Gastrocnemius medialis (tissue), 4 donors: ENCODE measurements at regions not wholly inside any gene's neighbourhood (a gene's known extent, or its start where the extent isn't known, plus 50 kb on each side); places are given as distances from the start of the nearest gene placed in this dataset.

Source experiments
- ATAC-seq, 2 donors: fragments of 150-250 bp; one replicate each; pipeline ENCODE4 v1.9.1; 2016
- DNase-seq, 2 donors: peaks; one replicate each; pipeline ENCODE4 v3.0.0-alpha.2; 2019
- H3K27ac ChIP-seq, 4 donors: fragments of 200-600 bp; sonication (generic); 1 replicate in 1 of 4; 2 replicates in 3 of 4; pipeline ENCODE4 v1.5.1; 2016 to 2018; ENCODE audit warnings: mild to moderate bottlenecking in 2 of 4, moderate library complexity in 1 of 4
- H3K27me3 ChIP-seq, 3 donors: fragments of 200-600 bp; sonication (generic) in 2 of 3; 1 replicate in 1 of 3; 2 replicates in 2 of 3; pipeline versions ENCODE4 v1.5.1 to v1.6.0; 2016 to 2019; ENCODE audit warnings: mild to moderate bottlenecking in 1 of 3, moderate library complexity in 1 of 3
- H3K36me3 ChIP-seq, 2 donors: fragments of 200-600 bp; sonication (generic) in 1 of 2; one replicate each; pipeline ENCODE4 v1.5.1; 2017 to 2018
- H3K4me1 ChIP-seq, 2 donors: fragments of 200-600 bp; sonication (generic) in 1 of 2; one replicate each; pipeline ENCODE4 v1.5.1; 2016 to 2017; ENCODE audit warnings: mild to moderate bottlenecking in 2 of 2
- H3K4me3 ChIP-seq, 4 donors: fragments of 200-600 bp; sonication (generic) in 3 of 4; 1 replicate in 1 of 4; 2 replicates in 3 of 4; pipeline ENCODE4 v1.5.1; 2016 to 2019; ENCODE audit warnings: mild to moderate bottlenecking in 2 of 4
- H3K9me3 ChIP-seq, 3 donors: fragments of 200-600 bp; sonication (generic) in 2 of 3; 1 replicate in 1 of 3; 2 replicates in 2 of 3; pipeline ENCODE4 v1.5.1; 2016 to 2019
- CTCF ChIP-seq, 5 experiments: fragments of 450-650 bp in 3 of 5; fragments of 200-600 bp in 2 of 5; sonication (generic) in 2 of 5; IDR thresholded peaks in 4 of 5; conservative IDR thresholded peaks in 1 of 5; 1 replicate in 4 of 5; 2 replicates in 1 of 5; pipeline ENCODE4 v1.5.1; 2016 to 2019; ENCODE audit warnings: antibody characterized with exemption in 5 of 5, mild to moderate bottlenecking in 3 of 5, moderate library complexity in 3 of 5
- POLR2A ChIP-seq, 2 donors: fragments of 450-650 bp; IDR thresholded peaks; one replicate each; pipeline ENCODE4 v1.6.1; 2017; ENCODE audit warnings: antibody characterized with exemption in 2 of 2, mild to moderate bottlenecking in 2 of 2, moderate library complexity in 2 of 2
- in situ Hi-C, 4 donors: fragments of 200-750 bp; cut with MboI; loops; one replicate each; pipeline versions ENCODE4 v1.15.0 to v1.8.0; 2017; ENCODE audit warnings: low sequenced_read_pairs in 4 of 4
- intact Hi-C: fragments of 100-400 bp; cut with DNase I; formaldehyde crosslinking; loops from one replicate; pipeline ENCODE4 v1.15.1; 2023; ENCODE audit warnings: low total_unique reads

GRCh38 chr20:55461519-55461918, 543.8 kb downstream of the CBLN4 start:
- in situ Hi-C loops: no loop called here
- TF ChIP-seq CTCF (IDR thresholded peaks at IDR 0.05 in 4 of 5, conservative IDR thresholded peaks at IDR 0.05 in 1 of 5): no peak
- no peak for TF ChIP-seq POLR2A (IDR thresholded peaks at IDR 0.05)
- no peaks in the 10 kb centered on the region for H3K36me3 ChIP-seq
- no peak overlapping the region for H3K27ac ChIP-seq
- ATAC-seq (no peak), DNase-seq (no peak)
- intact Hi-C loops: no loop called here
- H3K4me3 ChIP-seq: no peak overlapping the region
- no peaks in the 10 kb centered on the region for H3K27me3 ChIP-seq
- no peaks in the 10 kb centered on the region for H3K9me3 ChIP-seq
- H3K4me1 ChIP-seq: no peaks in the 10 kb centered on the region

DNA sequence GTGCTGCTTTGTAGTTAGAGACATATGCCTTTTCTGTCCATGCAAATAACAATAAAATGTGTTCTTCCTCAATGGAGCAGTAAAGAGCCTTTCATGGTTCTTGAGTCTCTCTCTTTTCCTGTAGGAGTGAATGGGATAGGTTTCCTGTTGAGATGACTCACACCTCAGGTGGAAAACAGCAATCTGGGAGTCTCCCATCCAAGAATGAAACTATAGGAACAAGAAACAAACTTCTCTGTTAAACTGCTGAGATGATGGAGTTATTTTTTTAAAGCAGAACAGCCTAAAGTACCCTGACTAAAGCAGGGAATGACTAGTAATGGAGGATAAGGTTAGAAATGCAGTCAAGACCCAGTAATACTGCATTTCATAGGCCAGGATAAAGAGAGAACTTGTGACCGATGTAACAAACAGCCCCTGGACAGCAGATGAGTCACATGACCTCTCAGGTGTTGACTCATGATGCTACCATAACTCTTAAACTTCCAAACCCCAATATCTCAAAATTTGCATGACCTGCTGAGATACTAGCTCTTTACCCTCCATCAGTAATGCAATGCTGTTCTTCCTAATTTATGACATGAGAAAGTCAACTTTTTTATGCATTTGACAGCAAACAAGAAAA, 548.9 kb downstream of the CBLN4 start:
- intact Hi-C loops: no loop called here
- DNase-seq: no peak
- in situ Hi-C loops: no loop called here
- no peak for ATAC-seq
- TF ChIP-seq CTCF (IDR thresholded peaks at IDR 0.05 in 4 of 5, conservative IDR thresholded peaks at IDR 0.05 in 1 of 5) (no peak), POLR2A (IDR thresholded peaks at IDR 0.05) (no peak)
- H3K9me3 ChIP-seq: no peaks in the 10 kb centered on the region
- no peaks in the 10 kb centered on the region for H3K4me1 ChIP-seq
- no peak overlapping the region for H3K4me3 ChIP-seq
- no peaks in the 10 kb centered on the region for H3K36me3 ChIP-seq
- no peak overlapping the region for H3K27ac ChIP-seq
- H3K27me3 ChIP-seq: no peaks in the 10 kb centered on the region

GRCh38 chr20:55449091-55449490, 556.2 kb downstream of the CBLN4 start:
- Histone ChIP-seq H3K4me3 (no peak overlapping the region), H3K9me3 (no peaks in the 10 kb centered on the region), H3K27ac (no peak overlapping the region), H3K36me3 (no peaks in the 10 kb centered on the region), H3K27me3 (no peaks in the 10 kb centered on the region), H3K4me1 (no peaks in the 10 kb centered on the region)
- intact Hi-C loops (no loop called here), in situ Hi-C loops (no loop called here)
- DNase-seq (no peak), ATAC-seq (no peak)
- TF ChIP-seq CTCF (IDR thresholded peaks at IDR 0.05 in 4 of 5, conservative IDR thresholded peaks at IDR 0.05 in 1 of 5) (no peak), POLR2A (IDR thresholded peaks at IDR 0.05) (no peak)

DNA sequence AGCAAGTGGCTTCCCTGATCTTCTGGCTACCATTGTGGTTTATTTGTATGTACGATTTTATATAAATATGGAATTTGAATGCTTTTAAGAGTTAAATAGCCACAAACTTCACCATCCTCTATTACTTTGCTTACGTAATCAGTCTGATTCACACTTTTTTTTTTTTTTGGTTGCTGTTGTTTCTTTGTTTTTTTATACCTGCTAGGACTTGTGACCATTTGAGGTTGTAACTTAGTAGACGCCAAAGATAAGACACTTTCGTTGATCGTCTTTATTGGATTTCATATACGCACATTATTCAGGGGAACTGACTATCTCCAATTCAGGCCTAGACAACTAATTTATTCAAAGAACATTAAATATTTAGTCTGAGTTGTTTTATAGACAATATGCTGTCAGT, 559.0 kb downstream of the CBLN4 start:
- ATAC-seq (no peak), DNase-seq (no peak)
- no peaks in the 10 kb centered on the region for H3K27me3 ChIP-seq
- H3K4me3 ChIP-seq: no peak overlapping the region
- in situ Hi-C loops (no loop called here), intact Hi-C loops (no loop called here)
- H3K36me3 ChIP-seq: no peaks in the 10 kb centered on the region
- H3K4me1 ChIP-seq: no peaks in the 10 kb centered on the region
- H3K9me3 ChIP-seq: no peaks in the 10 kb centered on the region
- no peak overlapping the region for H3K27ac ChIP-seq
- TF ChIP-seq POLR2A (IDR thresholded peaks at IDR 0.05): no peak
- TF ChIP-seq CTCF (IDR thresholded peaks at IDR 0.05 in 4 of 5, conservative IDR thresholded peaks at IDR 0.05 in 1 of 5): no peak

DNA sequence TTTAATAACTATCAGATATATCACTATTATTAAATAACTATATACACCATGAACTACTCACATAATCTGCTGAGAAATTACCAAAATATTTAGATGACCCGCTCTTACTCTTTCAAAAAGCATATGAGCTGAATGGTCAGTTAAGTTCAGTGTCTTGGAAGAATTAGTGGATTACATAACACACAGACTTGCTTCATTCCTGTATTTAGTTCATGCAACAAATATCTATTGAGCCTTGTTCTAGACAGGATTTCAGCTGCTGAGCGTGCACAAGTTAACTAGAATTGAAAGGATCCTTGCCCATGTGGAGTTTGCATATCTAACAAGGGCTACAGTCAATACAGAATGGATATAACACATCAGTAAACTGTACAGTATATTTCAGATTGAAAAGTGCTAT, 566.2 kb downstream of the CBLN4 start:
- in situ Hi-C loops (no loop called here), intact Hi-C loops (no loop called here)
- no peak for TF ChIP-seq CTCF (IDR thresholded peaks at IDR 0.05 in 4 of 5, conservative IDR thresholded peaks at IDR 0.05 in 1 of 5)
- no peak overlapping the region for H3K27ac ChIP-seq
- ATAC-seq (no peak), DNase-seq (no peak)
- H3K9me3 ChIP-seq: no peaks in the 10 kb centered on the region
- no peaks in the 10 kb centered on the region for H3K4me1 ChIP-seq
- H3K27me3 ChIP-seq: no peaks in the 10 kb centered on the region
- no peak overlapping the region for H3K4me3 ChIP-seq
- no peaks in the 10 kb centered on the region for H3K36me3 ChIP-seq
